ENCODE measurements at regions not wholly inside any gene's neighbourhood (a gene's known extent, or its start where the extent isn't known, plus 50 kb on each side); places are given as distances from the start of the nearest gene placed in this dataset.

GRCh38 chr20:24776755-24777271 is 172.3 kb upstream of the CST7 start:
- TF ChIP-seq CTCF (IDR thresholded peaks at IDR 0.05): no peak
- no peak for TF ChIP-seq REST (IDR thresholded peaks at IDR 0.05)
- no peak for TF ChIP-seq NR3C1 (IDR thresholded peaks at IDR 0.05)
- TF ChIP-seq EP300 (IDR thresholded peaks at IDR 0.05): no peak
- TF ChIP-seq RAD21 (conservative IDR thresholded peaks at IDR 0.05 in 1 of 2, IDR thresholded peaks at IDR 0.05 in 1 of 2): no peak
- no peak for TF ChIP-seq JUNB (IDR thresholded peaks at IDR 0.05)
- TF ChIP-seq BHLHE40 (IDR thresholded peaks at IDR 0.05; ENCODE audit: low read depth, low read length): no peak
- no peak for TF ChIP-seq POLR2A (IDR thresholded peaks at IDR 0.05; ENCODE audit: low read length)
- no peak for TF ChIP-seq ZNF302 (CRISPR knock-in tag; IDR thresholded peaks at IDR 0.05)
- no peak for TF ChIP-seq MAX (IDR thresholded peaks at IDR 0.05)
- TF ChIP-seq ZC3H11A (IDR thresholded peaks at IDR 0.05): no peak
- TF ChIP-seq TP53 (CRISPR knock-in tag; IDR thresholded peaks at IDR 0.05): no peak

Data from A549 (cell line).